HEK293 (cell line): ENCODE measurements at regions not wholly inside any gene's neighbourhood (a gene's known extent, or its start where the extent isn't known, plus 50 kb on each side); places are given as distances from the start of the nearest gene placed in this dataset.

Experiments
- BCL11A ChIP-seq: fragments of 450-650 bp; formaldehyde crosslinking; IDR thresholded peaks from 2 replicates; pipeline ENCODE4 v1.5.1; 2016; ENCODE audit warnings: low read depth, missing biosample characterization, missing genetic modification characterization
- HIC1 ChIP-seq: fragments of 450-650 bp; formaldehyde crosslinking; IDR thresholded peaks from 2 replicates; pipeline ENCODE4 v1.5.1; 2016; ENCODE audit warnings: missing biosample characterization, missing genetic modification characterization
- HOXD13 ChIP-seq: sonication (generic); formaldehyde crosslinking; IDR thresholded peaks from 2 replicates; pipeline ENCODE4 v1.8.0; 2022; ENCODE audit warnings: missing genetic modification reagents, borderline replicate concordance
- KLF10 ChIP-seq: fragments of 450-650 bp; IDR thresholded peaks from 2 replicates; pipeline ENCODE4 v1.5.1; 2018; ENCODE audit warnings: missing biosample characterization, mild to moderate bottlenecking, missing genetic modification characterization
- OSR2 ChIP-seq: fragments of 450-650 bp; formaldehyde crosslinking; IDR thresholded peaks from 2 replicates; pipeline ENCODE4 v1.5.1; 2016; ENCODE audit warnings: missing biosample characterization, missing genetic modification characterization
- SP2 ChIP-seq: fragments of 450-650 bp; formaldehyde crosslinking; IDR thresholded peaks from 2 replicates; pipeline ENCODE4 v1.5.1; 2016; ENCODE audit warnings: missing biosample characterization, missing genetic modification characterization
- TRIM28 ChIP-seq: IDR thresholded peaks from 2 replicates; pipeline ENCODE4 v1.6.1; 2011; ENCODE audit warnings: low read length, control low read depth, borderline replicate concordance
- ZBTB17 ChIP-seq: fragments of 450-650 bp; formaldehyde crosslinking; IDR thresholded peaks from 2 replicates; pipeline ENCODE4 v1.5.1; 2016; ENCODE audit warnings: missing biosample characterization, missing genetic modification characterization
- ZBTB48 ChIP-seq: fragments of 450-650 bp; formaldehyde crosslinking; IDR thresholded peaks from 2 replicates; pipeline ENCODE4 v1.5.1; 2016; ENCODE audit warnings: missing biosample characterization, missing genetic modification characterization
- ZNF155 ChIP-seq: fragments of 450-650 bp; formaldehyde crosslinking; IDR thresholded peaks from 2 replicates; pipeline ENCODE4 v1.5.1; 2016; ENCODE audit warnings: missing biosample characterization, missing genetic modification characterization
- ZNF19 ChIP-seq: fragments of 450-650 bp; formaldehyde crosslinking; IDR thresholded peaks from 2 replicates; pipeline ENCODE4; 2016; ENCODE audit warnings: missing biosample characterization, missing genetic modification characterization, low read depth
- ZNF202 ChIP-seq: fragments of 450-650 bp; formaldehyde crosslinking; IDR thresholded peaks from 2 replicates; pipeline ENCODE4 v1.5.1; 2016; ENCODE audit warnings: missing biosample characterization, missing genetic modification characterization, borderline replicate concordance
- ZNF24 ChIP-seq: fragments of 450-650 bp; formaldehyde crosslinking; IDR thresholded peaks from 2 replicates; pipeline ENCODE4 v1.5.1; 2016; ENCODE audit warnings: missing biosample characterization, missing genetic modification characterization
- ZNF292 ChIP-seq: fragments of 450-650 bp; formaldehyde crosslinking; IDR thresholded peaks from 2 replicates; pipeline ENCODE4 v1.5.1; 2016; ENCODE audit warnings: low read depth, missing biosample characterization, missing genetic modification characterization, borderline replicate concordance
- ZNF354C ChIP-seq: fragments of 450-650 bp; formaldehyde crosslinking; IDR thresholded peaks from 2 replicates; pipeline ENCODE4 v1.5.1; 2016; ENCODE audit warnings: missing biosample characterization, missing genetic modification characterization, low read depth, borderline replicate concordance
- ZNF518A ChIP-seq: fragments of 450-650 bp; formaldehyde crosslinking; conservative IDR thresholded peaks from 2 replicates; pipeline ENCODE4 v1.5.1; 2016; ENCODE audit warnings: low read depth, missing biosample characterization, missing genetic modification characterization
- ZNF639 ChIP-seq: fragments of 450-650 bp; formaldehyde crosslinking; IDR thresholded peaks from 2 replicates; pipeline ENCODE4 v1.5.1; 2016; ENCODE audit warnings: missing biosample characterization, missing genetic modification characterization
- ZNF660 ChIP-seq: fragments of 450-650 bp; IDR thresholded peaks from 2 replicates; pipeline ENCODE4 v1.5.1; 2018; ENCODE audit warnings: missing biosample characterization, mild to moderate bottlenecking, missing genetic modification characterization
- ZNF677 ChIP-seq: fragments of 450-650 bp; IDR thresholded peaks from 2 replicates; pipeline ENCODE4 v1.5.0; 2018; ENCODE audit warnings: missing biosample characterization, mild to moderate bottlenecking, missing genetic modification characterization, moderate library complexity
- ZNF776 ChIP-seq: fragments of 450-650 bp; formaldehyde crosslinking; IDR thresholded peaks from 2 replicates; pipeline ENCODE4 v1.5.0; 2017; ENCODE audit warnings: missing biosample characterization, missing genetic modification characterization, borderline replicate concordance
- ZNF843 ChIP-seq: fragments of 450-650 bp; formaldehyde crosslinking; IDR thresholded peaks from 2 replicates; pipeline ENCODE4 v1.5.1; 2016; ENCODE audit warnings: missing biosample characterization, missing genetic modification characterization
- ZSCAN16 ChIP-seq: fragments of 450-650 bp; formaldehyde crosslinking; IDR thresholded peaks from 2 replicates; pipeline ENCODE4 v1.5.1; 2016; ENCODE audit warnings: missing biosample characterization, missing genetic modification characterization

GRCh38 chr17:33990943-33991706 lies 264.0 kb upstream of the CCL2 start (continued):
- TF ChIP-seq ZNF518A (tag by site-specific recombination) (no peak), BCL11A (tag by site-specific recombination) (no peak), ZNF660 (tag by site-specific recombination) (no peak), ZNF639 (tag by site-specific recombination) (no peak), ZNF155 (tag by site-specific recombination) (no peak), ZNF202 (tag by site-specific recombination) (no peak), ZBTB17 (tag by site-specific recombination) (peak; percentile 34; the same call in 1 of the 2 replicates), ZNF354C (no peak), ZNF24 (no peak), ZNF776 (no peak), SP2 (tag by site-specific recombination) (no peak), ZNF843 (no peak), ZNF19 (tag by site-specific recombination) (no peak), ZBTB48 (tag by site-specific recombination) (peak; percentile 54; the same call in 1 of the 2 replicates), HIC1 (no peak), KLF10 (tag by site-specific recombination) (peak; percentile 54; the same call in 1 of the 2 replicates), ZNF677 (tag by site-specific recombination) (no peak), OSR2 (tag by site-specific recombination) (peak; percentile 44; the same call in 1 of the 2 replicates), ZSCAN16 (tag by site-specific recombination) (no peak), TRIM28 (no peak; the same call in 1 of the 2 replicates), HOXD13 (no peak), ZNF292 (tag by site-specific recombination) (no peak)
